Retinal pigment epithelial cell (primary cell): ENCODE measurements at regions not wholly inside any gene's neighbourhood (a gene's known extent, or its start where the extent isn't known, plus 50 kb on each side); places are given as distances from the start of the nearest gene placed in this dataset.

Experiments
- DNase-seq: peaks from one replicate; pipeline ENCODE4 v3.0.0-alpha.2; 2010; ENCODE audit warnings: low read depth
- H3K4me3 ChIP-seq: 2 replicates; pipeline ENCODE4 v1.5.1; 2011; ENCODE audit warnings: mild to moderate bottlenecking, low read length, control low read depth, moderate library complexity
- CTCF ChIP-seq: conservative IDR thresholded peaks from 2 replicates; pipeline ENCODE4 v1.5.1; 2011; ENCODE audit warnings: low read depth, low read length, control low read depth, inconsistent platforms

DNA sequence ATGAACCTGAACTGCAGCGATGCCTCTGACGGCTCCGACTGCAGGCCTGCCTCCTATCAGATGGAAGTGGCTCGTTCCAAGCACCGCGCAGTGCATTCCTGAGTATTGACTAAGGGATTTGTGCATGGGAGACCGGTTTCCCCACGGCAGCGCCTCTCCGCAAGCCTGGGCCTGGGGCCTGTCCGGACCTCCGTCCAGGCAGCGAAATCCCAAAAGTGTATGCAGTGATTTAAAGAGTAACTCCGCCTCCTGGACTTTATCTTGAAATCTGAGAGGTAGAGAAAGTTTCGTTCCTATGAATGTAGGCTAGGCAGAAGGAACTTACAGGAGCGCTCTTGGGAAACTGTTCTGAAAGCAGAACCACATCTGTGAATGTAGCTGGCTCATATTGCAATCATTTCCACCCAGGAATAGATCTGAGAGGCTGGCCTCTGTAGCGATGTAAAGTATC is 106.2 kb upstream of the CELF2 start:
- TF ChIP-seq CTCF, result no peak
- DNase-seq, result peak; percentile 97
- peak overlapping the region; percentile 27 for H3K4me3 ChIP-seq

GRCh38 chr10:10914144-10914543 is 103.5 kb upstream of the CELF2 start:
- TF ChIP-seq CTCF, result no peak
- no peak overlapping the region for H3K4me3 ChIP-seq
- no peak for DNase-seq

GRCh38 chr10:10915215-10915614 is 102.5 kb upstream of the CELF2 start:
- DNase-seq, result no peak
- no peak for TF ChIP-seq CTCF
- H3K4me3 ChIP-seq, result no peak overlapping the region

DNA sequence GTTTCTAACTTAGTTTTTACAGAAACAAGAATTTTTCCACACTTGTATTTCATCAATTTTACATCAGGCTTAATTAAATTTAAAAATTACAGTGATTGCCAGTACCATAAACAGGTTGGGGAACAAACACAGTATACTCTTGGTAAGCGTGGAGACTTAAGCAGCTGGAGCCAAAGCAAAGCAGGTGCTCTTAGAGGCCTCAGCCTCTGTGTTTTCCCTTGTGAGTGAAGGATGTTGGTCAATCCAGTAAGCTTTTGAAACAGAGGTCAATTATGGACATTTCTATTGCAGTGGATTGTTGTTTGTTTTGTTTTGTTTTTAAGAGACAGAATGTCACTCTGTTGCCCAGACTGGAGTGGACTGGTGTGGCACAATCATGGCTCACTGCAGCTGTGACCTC is 100.6 kb upstream of the CELF2 start:
- DNase-seq, result no peak
- TF ChIP-seq CTCF, result no peak
- H3K4me3 ChIP-seq, result no peak overlapping the region

DNA sequence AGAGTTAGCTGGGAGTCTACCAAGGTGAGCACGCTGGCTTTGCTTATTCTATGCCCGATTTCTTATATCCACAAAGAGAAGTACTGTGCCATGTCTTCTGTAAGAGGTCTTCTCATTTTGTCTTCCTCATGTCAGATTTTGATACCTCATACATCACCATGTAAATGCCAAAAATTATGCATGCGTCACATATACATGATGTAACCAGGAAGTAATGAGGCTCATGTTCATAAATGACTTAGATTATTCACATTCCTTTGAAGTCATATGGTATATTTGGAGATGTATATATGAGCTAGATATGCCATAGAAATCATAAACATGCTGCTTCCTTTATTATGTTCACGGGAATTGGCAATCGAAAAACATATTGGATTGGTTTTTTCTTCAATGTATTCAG is 97.7 kb upstream of the CELF2 start:
- DNase-seq, result no peak
- no peak overlapping the region for H3K4me3 ChIP-seq
- TF ChIP-seq CTCF, result no peak

DNA sequence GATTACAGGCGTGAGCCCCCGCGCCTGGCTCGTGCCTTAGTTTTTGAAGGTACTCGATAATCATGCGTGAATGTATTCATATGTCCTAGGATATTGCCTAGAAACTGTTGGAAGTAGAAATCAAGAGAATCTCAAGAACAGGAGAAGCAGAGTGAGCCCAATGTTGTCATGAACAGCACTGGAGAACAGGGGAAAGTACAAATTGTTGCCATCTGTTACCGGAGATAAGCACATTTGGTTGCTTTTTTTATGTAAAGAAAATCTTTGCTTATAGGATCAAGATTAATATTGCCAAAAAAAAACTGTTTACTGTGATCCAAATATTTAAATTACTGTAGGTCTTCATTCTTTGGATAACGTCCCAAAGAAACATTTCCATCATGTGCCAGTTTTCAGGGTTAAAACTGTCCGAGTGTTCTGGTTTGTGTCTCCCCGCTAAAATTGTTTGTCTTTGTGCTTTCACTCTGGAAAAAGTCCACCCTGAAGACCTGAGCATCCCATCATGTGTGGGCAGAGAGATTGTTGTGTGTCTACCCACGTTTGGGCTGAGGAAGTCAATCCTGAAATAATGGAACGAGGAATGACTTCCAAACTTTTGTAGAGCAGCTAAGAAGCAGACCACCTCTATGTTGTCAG is 95.7 kb upstream of the CELF2 start:
- no peak for DNase-seq
- no peak for TF ChIP-seq CTCF
- no peak overlapping the region for H3K4me3 ChIP-seq

DNA sequence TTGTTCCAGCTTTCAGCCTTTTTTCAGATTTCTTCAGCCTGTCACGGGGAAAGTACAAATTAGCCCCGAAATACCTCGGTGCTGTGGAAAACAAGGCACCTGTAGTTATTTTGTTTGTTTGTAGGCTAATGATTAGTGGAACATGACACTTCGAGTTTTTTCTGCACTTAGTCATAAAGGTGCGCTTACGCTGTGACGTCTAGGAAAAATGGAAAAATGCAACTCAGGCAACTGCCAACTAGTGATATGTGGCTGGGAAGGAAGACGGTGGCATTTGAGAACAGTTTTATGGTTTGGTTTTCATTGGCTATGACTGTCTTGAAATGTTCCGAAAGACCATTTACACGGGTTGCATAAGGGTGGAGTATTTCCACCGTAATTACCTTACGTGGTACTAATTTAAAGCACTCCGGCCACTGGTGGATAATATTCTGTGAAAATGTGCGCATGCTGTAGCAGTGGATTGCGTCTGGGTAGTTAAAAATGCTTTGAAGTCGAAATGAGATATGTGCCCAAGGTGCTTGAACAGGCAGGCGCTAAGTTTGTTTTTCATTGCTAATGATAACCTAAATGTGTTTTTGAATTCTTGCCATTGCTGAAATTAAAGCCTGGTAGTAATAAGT is 94.5 kb upstream of the CELF2 start:
- no peak for DNase-seq
- no peak for TF ChIP-seq CTCF
- H3K4me3 ChIP-seq, result no peak overlapping the region
